Brain pericyte (primary cell): ENCODE measurements at regions not wholly inside any gene's neighbourhood (a gene's known extent, or its start where the extent isn't known, plus 50 kb on each side); places are given as distances from the start of the nearest gene placed in this dataset.

Source experiments
- DNase-seq: peaks from one replicate; pipeline ENCODE4 v3.0.0-alpha.2; 2012; ENCODE audit warnings: low read depth, low spot score

DNA sequence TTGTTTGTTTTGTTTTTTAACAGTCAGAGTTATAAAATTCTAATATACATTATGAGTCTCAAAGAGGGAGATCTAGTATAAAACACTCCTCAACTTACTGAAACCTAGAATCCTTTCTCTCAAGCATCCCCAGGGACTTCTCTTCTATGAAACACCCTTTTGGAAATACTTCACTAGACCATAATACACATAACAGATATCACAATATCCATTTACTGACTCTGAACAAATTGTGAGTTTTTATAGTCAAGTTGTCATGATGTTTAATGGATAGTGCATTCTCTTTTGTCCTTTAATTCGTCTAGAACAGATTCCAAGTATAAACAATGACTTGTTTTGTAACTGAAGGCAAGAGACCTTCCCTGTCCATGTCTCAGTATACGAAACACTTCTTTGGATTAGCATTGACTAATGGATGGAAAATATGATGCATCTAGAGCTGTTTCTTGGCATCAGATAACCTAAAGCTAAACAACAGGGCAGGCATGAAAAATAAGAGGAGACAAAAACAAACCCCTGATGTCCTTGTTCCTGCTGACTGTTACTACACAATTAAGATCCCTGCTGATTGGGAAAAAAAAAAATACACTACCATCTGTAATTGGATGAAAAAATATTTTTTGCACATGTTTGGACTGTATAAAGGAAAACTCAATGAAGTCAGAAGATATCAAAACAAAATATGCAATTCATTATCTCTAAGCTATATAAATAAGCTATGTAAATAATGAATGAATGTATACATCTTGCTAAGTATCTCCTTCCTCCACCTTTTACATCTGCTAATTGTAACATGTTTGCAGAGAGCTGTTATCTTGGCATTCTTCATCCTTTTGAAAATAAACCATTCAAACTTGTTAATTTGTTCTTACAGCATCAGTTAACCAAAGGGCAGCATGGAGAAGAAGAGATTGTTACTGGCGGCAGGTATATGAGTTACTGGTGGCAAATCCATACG lies 214.2 kb downstream of the LACC1 start:
- DNase-seq = no peak

DNA sequence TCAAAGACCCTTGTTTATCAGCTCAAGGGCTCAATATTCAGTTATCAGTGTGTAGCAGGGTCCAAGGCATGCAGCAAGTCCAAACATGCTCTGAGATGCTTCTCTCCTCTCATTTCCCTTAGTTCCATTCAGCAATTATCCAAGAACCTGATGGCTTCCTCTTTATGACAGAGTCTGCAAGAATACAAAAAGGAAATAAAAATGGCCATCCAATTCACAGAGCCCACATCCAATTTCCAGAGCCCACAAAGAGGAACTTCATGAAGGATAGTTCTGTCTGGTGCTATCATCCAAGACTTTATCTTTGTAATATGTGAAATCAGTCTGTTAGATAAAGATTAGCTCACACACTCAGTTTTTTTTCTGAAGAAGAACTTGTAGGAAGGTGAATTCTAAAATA lies 217.2 kb downstream of the LACC1 start:
- no peak for DNase-seq

DNA sequence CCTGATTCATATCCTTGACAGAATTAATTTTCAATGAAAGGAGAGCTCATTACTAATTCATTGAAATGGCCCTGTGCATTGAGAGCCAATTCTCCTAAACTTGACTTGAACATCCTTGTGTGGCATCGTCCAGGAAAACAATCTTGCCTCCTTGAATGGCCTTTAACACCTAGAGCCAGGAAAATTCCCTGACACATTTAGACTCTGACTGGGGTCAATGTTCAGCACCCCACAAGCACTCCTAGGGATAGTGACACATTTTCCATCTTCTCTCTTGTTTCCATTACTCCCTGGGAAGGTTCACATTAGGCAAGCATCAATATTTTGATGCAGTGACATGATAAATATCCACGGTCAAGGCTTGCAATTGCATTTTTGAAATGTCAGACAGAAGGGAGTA lies 218.9 kb downstream of the LACC1 start:
- DNase-seq = no peak

DNA sequence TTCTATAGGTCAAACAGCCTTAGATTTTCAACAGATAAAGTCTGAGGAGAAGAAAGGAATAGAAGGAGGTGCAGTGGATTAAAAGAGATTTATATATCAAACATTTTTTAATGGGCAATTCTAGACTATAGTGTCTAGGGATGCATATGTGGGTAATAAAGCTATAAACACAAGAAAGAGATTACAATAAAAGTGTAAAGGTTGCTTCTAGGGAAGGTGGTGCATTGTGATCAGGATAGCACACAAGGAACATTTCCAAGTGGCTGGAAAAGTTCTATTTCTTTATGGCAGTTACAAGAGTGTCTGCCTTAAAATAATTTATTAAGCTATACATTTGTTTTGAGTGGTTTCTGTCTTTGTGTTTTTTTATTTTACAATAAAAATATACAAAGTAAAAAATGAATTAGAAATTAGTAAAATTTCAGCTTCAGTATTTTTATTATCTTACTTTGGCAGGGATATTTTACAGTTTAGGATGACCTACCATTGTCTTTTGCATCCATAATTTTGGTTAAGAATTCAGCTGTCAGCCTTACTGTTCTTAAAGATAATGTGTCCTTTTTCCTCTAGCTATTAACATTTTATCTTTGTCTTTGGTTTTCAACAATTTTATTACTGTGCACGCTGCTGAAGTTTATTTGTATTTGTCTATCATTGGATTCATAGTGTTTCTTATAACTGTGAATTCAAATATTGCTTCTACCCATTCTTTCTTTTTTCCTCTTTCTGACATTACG lies 221.8 kb downstream of the LACC1 start:
- no peak for DNase-seq

DNA sequence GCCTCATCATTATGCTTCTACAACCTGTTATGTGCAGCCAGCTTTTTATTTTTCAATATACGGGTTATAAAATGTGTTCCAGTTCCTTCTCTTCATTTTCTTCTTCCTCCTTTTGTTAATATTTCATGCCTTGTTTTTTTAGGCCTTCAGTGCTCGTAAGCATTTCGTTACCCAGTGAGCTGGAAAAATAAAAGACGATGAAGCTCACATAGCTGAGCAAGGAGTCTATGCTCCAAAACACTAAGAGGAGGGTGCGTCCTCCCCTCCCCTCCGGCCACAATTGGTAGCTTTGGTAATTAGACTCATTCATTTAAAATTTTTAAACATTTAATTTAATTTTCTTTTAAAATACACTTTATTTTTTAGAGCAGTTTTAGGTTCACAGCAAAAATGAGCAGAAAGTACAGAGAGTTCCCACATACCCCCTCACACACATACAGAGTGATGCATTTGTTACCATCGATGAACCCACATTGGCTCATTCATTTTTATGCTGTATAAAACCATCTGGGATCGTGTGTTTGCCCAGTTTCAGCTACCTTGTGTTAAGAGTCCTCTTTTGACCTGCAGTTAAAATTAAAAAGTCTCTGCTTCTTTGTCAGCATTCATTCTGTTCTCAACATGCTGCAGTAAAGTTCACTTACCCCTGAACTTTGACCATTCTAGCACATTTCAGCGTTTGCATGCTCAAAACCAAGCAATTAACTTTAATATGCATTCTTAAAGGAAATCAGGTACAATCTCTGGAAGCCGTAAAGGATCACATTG lies 223.9 kb downstream of the LACC1 start:
- DNase-seq = no peak

DNA sequence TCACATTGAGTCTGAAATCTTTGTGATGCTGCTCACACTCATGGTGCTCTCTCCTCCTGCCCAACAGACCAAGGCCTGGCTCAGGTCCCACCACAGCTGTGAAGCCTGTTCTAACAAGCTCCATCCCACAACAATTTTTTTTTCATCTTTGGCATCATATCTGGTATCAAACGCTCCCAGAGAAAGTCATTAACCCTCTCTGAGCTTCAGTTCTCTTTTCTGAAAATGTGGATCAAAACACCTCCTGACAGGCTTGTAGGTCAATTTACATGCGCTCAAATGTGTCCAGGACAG lies 224.4 kb downstream of the LACC1 start:
- DNase-seq = no peak

DNA sequence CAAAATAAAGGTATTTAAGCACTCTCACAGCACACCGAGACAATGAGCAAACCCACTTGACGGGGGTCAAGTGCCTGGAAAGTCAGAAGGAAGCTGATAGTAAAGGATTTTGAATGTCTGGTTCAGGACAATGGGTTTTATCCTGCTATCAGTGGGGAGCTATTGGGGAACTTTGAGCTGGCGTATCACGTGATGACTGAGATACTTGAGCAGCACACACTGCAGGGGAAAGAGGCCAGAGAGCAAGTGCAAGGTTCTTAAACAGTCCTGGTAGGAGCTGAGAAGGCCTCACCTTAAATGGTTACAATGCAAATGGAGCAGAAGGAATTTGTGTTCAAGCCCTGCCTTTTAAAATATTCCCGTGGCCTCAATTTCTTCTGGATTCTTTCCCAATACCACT lies 225.3 kb downstream of the LACC1 start:
- DNase-seq = no peak

DNA sequence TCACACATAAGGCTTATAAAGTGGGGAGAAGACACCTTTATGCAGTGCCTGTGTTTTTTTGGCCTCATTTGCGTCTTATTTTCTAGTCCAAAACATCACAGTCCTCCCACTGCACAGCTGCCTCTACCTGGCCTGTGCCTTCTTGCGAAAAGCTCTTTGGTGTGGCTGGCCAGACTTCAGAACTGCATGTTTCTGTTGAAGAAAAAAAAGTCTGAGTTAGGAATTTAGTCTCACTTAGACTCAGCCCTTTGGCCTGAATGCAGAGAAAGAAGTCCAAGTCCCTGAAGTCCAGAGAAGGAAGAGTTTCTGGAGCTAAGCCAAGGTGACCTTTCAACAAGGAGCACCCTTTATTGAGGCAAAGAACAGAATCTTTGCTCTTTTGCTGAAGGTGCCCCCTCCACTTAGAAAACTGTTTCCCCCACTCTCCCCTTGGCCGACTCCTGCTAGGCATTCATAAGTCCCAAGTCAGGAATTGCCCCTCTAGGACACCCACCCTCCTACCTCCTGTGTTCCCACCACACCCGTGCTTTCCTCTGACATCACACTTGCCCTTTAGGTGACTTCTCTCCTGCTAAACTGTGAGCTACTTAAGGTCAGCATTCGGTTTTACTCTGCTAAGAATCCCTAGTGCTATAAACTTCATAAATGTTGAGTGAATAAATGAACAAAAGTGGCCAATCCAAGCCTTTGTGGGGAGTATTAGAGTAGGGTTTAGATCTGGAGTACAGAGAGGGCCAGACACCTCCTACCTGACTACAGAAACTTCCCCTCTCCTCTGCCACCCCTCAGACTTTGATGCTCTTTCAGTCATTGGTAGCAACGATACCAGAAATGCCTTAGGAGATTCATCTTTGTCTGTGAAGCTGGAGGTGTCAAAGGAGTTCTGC lies 226.8 kb downstream of the LACC1 start:
- no peak for DNase-seq

DNA sequence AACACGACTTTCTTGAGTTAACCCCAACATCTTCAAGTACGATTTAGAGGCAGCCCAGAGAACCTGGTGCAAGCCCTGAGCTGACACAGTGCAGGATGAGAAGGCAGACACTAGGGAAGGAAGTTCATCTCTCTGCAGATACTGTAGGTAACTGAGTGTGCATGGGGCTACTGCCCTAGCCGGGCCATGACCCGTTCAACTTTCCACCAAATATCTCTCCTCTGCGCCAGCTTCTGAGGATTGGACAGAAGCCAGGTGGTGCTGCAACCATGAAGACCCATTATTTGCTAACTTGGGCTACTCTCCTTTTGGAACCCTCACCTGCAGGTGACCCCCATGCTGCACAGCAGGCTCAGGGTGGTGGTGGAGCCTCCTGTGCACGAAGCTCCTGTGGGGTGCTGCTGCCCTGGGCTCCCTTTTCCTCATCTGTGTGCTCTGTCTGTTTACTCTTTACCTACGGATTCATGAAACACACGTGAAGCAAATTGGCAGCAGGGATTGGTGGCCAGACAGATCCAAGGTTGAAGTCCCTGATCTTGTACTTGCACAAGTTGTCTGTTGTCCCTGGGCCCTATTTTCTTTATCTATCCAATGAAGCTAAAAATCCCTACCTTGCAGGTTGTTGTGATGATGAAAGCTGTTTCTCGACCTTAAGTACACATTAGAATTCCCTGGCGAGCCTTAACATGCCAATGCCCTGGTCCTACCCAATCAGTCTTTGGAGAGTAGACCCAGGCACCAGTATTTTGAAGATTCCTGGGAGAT lies 227.8 kb downstream of the LACC1 start:
- no peak for DNase-seq

DNA sequence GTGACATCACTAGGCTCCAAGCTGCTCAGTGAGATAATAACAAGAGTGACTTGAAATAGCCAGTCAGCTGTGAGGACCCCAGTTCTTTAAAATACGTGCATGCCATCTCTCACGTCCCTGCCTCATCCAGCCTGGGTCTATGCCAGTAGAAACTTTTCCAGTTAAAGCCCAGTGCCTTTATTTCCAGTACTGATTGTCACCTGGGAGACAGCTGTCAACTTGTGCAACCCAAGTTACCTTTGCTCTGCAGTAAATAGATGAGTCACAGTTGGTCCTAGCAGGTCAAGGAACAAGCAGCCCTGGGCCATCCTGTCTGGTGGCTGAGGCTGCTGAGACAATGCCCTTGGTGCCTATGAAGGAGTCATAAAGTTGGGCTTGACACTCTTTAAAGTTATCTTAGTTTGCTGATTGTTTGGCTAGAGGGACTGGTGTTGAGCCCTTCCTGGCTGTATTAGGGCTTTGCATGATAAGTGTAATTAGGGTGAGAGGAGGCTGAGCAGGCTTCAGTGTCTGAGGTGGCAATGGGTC lies 228.7 kb downstream of the LACC1 start:
- DNase-seq = no peak

DNA sequence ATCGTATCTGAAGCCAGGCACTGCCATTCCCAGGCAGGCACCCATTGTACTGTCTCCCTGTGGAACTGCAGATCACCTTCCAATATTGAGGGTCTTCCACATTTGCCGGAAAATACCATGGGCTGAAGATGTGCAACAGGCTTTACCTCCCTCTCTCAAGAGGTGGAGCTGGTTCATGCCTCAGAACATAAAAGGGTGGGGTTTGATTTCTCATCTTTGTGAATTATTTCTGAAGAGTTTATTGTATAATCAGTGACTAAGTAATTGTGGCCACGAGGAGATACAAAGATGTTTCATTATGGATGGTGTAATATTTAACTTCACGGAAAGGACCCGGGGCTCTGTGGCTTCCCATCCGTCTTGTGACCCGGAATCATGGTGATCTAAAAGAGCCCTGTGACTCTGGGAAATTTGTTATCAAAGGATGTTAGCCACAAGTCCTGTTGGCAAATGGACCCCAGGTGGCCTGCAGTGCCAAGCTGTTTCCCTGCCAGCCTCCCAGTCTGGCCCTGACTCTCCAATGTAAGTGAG lies 230.5 kb downstream of the LACC1 start:
- no peak for DNase-seq

DNA sequence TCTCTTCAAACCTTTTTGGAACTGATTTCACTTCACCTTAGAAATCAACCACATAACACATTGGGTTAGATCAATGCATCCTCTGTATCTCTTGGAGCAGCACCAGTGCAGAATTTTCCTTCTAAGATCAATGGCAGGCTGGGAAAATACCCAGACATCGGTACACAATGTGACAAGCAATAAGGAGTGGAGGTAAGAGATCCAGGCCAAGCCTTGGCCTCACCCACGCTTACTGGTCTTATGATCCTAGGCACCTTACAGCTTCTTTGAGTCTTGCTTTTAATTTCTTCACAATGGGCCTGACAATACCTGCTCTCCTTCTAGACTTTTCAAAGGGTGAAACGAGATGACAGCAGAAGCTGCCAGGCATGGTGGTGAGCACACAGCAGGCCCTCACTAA lies 232.0 kb downstream of the LACC1 start:
- DNase-seq = no peak

DNA sequence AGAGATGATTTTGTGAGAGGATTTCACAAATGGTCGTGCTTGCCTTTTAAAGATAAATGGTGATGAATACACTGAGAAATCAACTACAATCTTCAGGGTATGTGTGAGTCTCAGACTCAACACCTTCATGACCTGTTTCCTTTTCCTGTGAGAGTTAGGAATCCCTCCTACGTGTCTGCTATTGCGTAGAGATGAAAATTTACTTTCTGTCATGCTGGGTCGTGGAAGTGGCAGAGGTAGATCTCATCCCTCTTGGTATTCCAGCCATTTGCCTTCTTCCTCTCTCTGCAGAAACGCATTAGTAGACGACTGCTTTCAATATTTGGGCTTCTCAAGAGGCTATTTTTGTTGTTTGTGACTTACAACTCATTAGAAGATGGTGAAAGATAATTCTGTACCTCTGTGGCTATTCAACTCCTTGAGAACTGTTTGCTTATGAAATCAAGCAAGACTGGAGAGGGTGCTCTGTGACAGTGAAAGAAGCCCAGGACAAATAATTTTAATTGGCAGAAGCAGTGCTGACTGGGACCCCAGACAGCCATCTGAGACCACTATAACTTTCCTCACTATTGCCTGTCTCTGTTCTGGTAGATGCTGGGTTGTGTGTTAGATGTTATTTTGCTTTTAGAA lies 233.1 kb downstream of the LACC1 start:
- DNase-seq = no peak

DNA sequence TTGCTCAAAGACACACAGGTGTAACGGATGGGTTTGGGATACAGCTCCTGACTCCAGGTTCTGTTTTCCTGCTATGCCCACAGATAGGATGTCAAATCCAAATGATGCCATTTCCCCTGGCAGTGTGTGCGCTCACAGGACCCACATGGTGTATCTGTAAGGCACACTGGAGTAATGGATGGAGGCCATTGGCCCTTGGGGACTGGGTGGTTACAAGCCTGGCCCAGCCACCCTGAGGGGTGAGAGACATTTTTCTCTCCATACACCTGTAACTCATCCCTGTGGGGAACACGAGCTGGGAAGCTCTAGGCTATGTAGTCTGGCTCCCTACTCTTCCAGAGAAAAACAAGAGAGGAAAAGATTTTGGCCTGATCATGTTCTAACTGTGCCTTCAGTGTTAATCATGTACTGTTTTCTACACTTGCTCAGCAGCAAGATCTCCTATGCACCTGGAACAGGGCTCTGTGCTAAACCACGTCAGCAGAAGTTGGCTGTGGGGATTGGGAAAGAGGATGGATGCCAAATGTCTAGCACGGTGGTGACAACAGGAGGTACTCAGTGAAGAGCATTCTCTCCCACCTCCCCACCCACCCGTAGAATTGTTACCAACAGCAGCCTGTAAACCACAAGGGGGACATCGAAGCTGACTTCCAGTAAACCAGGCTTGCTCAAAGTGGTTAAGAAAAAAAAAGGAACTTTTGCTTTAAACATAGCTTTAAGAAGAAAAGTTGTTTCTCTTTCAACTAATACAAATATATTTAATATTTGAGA lies 237.0 kb downstream of the LACC1 start:
- DNase-seq = no peak

DNA sequence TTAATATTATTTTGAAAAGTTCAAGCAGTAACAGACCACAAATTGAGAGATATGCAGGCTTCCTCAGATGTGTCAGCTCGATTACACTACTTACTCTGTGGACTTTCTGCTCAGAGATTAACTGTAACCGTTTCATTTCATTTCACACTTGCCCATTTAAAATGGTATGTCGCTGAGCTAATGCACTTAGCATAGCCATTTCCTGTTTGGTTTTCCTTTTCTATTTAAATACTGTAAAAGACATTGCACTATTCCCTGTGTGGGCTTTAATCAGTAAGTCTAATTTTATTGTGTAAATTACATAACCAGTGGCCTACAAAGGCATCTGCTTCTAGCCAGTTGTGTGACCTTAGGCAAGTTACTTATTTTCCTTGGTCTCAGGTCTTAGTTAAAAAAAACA lies 237.6 kb downstream of the LACC1 start:
- DNase-seq = no peak

DNA sequence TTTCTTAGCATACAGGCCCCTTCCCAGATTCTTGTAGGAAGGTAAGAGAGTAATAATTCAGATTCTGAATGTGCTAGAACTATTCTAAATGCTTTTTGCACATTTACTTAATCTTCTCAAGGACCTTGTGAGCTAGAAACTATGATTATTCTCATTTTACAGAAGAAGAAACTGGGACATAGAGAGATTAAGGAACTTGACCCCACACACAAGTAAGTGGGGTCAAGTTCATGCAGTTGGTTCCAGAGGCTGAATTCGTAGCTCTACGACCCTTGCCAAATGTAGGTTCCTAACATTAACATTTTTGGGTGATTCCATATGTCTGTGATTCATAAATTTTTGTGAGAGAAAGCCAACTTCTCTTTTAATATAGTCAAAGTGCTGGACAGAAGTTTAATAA lies 238.1 kb downstream of the LACC1 start:
- no peak for DNase-seq

DNA sequence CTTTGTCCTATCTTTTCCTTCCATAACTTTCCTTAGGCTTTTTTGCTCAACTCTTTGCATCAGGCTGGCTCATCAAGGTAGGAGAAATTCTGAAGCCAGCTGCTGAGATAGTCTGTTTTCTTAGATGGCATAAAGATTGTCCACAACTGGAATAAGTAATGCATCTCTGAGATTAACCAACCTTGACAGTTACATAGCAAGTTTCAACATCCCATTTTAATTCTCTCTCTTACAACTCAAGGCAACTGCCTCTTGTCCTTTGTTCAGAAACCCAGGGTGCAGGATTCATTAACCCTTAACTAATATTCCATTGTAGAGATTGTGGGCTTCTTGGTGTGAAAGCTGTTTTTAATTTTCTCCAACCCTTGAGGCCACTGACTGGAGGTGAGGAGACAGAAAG lies 239.2 kb downstream of the LACC1 start:
- no peak for DNase-seq

DNA sequence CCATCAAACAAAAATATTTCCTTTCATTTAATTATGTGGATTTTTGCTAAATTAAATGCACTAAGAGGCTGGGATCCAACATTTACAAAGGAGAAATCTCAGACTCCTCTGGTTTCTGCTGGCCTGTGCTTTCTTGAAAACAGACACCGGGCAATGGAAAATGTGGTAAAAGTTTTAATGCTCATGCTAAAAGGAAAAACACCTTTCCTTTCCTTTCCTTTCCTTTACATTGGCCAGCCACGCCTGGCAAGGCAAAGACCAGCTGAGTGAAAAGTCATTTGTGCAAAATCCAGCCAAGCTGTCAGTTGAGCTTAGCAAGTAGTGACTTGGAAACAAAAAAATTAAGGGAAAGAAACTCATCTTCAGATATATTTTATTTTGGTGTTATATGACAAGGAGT lies 240.3 kb downstream of the LACC1 start:
- DNase-seq = no peak
